Colonic mucosa (tissue), 4 donors: ENCODE measurements at regions not wholly inside any gene's neighbourhood (a gene's known extent, or its start where the extent isn't known, plus 50 kb on each side); places are given as distances from the start of the nearest gene placed in this dataset.

Experiments
- DNase-seq: peaks from one replicate; pipeline ENCODE4 v3.0.0-alpha.2; 2020
- H3K27ac ChIP-seq: fragments of 200-600 bp; one replicate; pipeline ENCODE4 v1.8.0; 2021
- H3K27me3 ChIP-seq: fragments of 200-600 bp; one replicate; pipeline ENCODE4 v1.8.0; 2021
- H3K36me3 ChIP-seq: fragments of 200-600 bp; one replicate; pipeline ENCODE4 v1.8.0; 2021
- H3K4me1 ChIP-seq: fragments of 200-600 bp; one replicate; pipeline ENCODE4 v1.8.0; 2021; ENCODE audit warnings: mild to moderate bottlenecking
- H3K4me3 ChIP-seq: fragments of 200-600 bp; one replicate; pipeline ENCODE4 v1.8.0; 2021
- H3K9ac ChIP-seq, 2 donors: one replicate each; pipeline ENCODE4 v1.7.0; 2013; ENCODE audit warnings: control low read depth in 2 of 2, low read depth in 2 of 2, low read length in 2 of 2
- H3K9me3 ChIP-seq: fragments of 200-600 bp; one replicate; pipeline ENCODE4 v1.8.0; 2021
- intact Hi-C: fragments of 100-400 bp; cut with DNase I; formaldehyde crosslinking; loops from one replicate; pipeline ENCODE4 v1.14.1; 2022
- TF ChIP-seq, protein P1 (sequence below): fragments of 200-600 bp; IDR thresholded peaks from one replicate; pipeline ENCODE4 v1.8.0; 2022; ENCODE audit warnings: antibody characterized with exemption, mild to moderate bottlenecking
- donor health status: healthy.
- donor health status: DM: no; HTN: no; CAD: no.
- donor health status: DM: no; HTN: no; CAD: no.

DNA sequence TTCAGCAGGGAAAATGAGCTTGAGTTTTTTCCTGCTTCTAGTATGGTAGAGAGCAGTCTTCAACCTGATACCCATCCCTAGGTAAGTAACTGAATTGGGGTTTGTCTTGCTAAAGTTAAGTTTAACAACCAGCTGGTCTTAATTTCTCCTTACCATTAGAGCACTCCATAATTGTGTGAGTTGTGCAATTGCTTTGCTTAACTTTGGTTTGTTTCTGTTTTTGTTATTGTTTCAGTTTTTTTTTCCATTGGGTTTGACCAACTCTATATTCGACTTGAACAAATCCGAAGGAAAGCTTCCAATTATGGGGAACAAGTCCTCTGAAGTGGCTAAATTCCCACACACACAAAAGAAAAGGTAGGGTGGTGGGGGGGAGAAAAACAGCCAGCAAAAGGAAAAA lies 641.1 kb downstream of the PLA2G4A start:
- intact Hi-C loops: no loop called here
- no peaks in the 10 kb centered on the region for H3K9me3 ChIP-seq
- TF ChIP-seq, protein P1, sequence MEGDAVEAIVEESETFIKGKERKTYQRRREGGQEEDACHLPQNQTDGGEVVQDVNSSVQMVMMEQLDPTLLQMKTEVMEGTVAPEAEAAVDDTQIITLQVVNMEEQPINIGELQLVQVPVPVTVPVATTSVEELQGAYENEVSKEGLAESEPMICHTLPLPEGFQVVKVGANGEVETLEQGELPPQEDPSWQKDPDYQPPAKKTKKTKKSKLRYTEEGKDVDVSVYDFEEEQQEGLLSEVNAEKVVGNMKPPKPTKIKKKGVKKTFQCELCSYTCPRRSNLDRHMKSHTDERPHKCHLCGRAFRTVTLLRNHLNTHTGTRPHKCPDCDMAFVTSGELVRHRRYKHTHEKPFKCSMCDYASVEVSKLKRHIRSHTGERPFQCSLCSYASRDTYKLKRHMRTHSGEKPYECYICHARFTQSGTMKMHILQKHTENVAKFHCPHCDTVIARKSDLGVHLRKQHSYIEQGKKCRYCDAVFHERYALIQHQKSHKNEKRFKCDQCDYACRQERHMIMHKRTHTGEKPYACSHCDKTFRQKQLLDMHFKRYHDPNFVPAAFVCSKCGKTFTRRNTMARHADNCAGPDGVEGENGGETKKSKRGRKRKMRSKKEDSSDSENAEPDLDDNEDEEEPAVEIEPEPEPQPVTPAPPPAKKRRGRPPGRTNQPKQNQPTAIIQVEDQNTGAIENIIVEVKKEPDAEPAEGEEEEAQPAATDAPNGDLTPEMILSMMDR: no peak
- no peaks in the 10 kb centered on the region for H3K4me1 ChIP-seq
- no peak overlapping the region for H3K4me3 ChIP-seq
- H3K9ac ChIP-seq: no peak overlapping the region
- DNase-seq: no peak
- H3K27ac ChIP-seq: no peak overlapping the region
- H3K36me3 ChIP-seq: no peaks in the 10 kb centered on the region
- no peaks in the 10 kb centered on the region for H3K27me3 ChIP-seq

DNA sequence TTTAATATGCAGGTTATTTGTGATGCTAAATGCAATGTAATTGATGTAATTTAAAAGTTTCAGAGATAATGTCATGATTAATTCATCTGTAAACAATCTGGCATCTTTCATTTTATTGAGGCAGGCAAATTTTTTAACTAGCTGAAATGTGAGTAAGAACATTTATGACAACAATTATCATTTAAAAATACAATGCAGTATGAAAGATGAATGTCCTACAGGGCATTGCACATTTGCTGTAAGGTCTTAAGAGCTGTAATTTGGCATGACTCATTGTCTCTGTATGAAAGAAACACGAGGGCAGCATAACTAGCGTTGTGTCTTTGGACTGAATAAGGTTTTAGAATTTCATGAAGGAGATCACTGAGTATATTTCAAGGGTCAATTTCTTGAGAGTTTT lies 642.8 kb downstream of the PLA2G4A start:
- H3K9ac ChIP-seq: no peak overlapping the region
- H3K27ac ChIP-seq: no peak overlapping the region
- no peaks in the 10 kb centered on the region for H3K27me3 ChIP-seq
- no peaks in the 10 kb centered on the region for H3K4me1 ChIP-seq
- H3K4me3 ChIP-seq: no peak overlapping the region
- no peak for DNase-seq
- no peaks in the 10 kb centered on the region for H3K36me3 ChIP-seq
- H3K9me3 ChIP-seq: no peaks in the 10 kb centered on the region
- intact Hi-C loops: no loop called here
- TF ChIP-seq, protein P1: no peak

DNA sequence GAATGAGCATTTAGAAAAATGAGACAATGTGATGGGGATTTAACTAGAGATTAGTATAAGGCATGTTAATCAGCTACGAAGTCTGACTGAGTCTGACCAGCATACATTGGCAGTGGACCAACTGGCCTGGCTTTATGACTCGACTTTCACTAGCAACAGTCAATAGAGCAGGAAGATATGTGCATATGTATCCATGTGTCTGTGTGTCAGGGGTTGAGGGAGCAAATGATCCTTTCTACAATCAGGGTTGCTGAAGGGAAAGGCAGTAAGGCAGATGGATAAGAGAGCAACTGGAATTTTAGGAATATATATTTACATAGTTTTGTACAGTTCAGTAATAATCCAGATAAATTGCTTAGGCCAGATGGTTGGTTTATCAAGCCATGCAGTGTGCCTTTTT lies 645.6 kb downstream of the PLA2G4A start:
- Histone ChIP-seq H3K36me3 (no peaks in the 10 kb centered on the region), H3K9ac (no peak overlapping the region), H3K4me1 (no peaks in the 10 kb centered on the region), H3K9me3 (no peaks in the 10 kb centered on the region), H3K27ac (no peak overlapping the region), H3K4me3 (no peak overlapping the region), H3K27me3 (no peaks in the 10 kb centered on the region)
- intact Hi-C loops: no loop called here
- DNase-seq: no peak
- TF ChIP-seq, protein P1: no peak

DNA sequence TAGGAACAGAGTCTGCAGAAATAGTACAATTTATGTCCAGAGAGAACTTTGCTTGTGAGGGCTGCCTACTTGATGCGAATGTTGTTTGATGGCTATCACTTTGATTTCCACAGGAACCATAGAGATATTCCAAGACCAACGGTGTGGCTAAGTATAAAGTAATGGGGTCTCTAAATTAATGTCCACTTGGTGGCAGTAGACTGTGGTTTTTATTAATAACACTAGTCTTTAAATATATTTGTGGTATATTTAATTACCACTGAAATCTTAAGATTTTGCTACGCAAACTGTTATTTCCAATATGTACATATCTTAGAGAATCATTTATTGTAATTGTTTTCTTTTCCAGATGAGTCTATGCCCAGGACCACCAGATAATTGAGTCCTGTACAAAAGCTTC lies 647.9 kb downstream of the PLA2G4A start:
- Histone ChIP-seq H3K9ac (no peak overlapping the region), H3K27me3 (no peaks in the 10 kb centered on the region), H3K36me3 (no peaks in the 10 kb centered on the region), H3K4me1 (no peaks in the 10 kb centered on the region), H3K27ac (no peak overlapping the region), H3K9me3 (no peaks in the 10 kb centered on the region), H3K4me3 (no peak overlapping the region)
- no peak for DNase-seq
- intact Hi-C loops: no loop called here
- TF ChIP-seq, protein P1: no peak

DNA sequence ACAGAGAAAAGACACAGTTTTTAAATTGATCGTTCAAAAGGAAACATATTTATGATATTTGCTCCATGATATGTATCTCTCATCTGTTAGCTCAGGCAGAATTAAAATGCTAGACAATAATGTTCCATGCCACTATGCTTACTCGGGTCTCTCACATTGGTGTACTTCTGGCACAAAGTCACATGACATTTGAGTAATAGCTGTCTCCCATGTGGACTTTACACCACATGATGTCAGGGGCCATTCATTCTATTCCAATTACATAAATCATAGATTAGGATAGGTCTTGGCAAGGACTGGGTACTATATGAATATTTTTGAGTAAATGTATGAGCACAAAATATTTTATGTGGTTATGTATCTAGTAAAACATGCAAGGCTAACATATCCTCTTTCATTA lies 648.4 kb downstream of the PLA2G4A start:
- no peak for DNase-seq
- Histone ChIP-seq H3K4me3 (no peak overlapping the region), H3K36me3 (no peaks in the 10 kb centered on the region), H3K4me1 (no peaks in the 10 kb centered on the region), H3K9ac (no peak overlapping the region), H3K27me3 (no peaks in the 10 kb centered on the region), H3K9me3 (no peaks in the 10 kb centered on the region), H3K27ac (no peak overlapping the region)
- TF ChIP-seq, protein P1: no peak
- intact Hi-C loops: no loop called here

DNA sequence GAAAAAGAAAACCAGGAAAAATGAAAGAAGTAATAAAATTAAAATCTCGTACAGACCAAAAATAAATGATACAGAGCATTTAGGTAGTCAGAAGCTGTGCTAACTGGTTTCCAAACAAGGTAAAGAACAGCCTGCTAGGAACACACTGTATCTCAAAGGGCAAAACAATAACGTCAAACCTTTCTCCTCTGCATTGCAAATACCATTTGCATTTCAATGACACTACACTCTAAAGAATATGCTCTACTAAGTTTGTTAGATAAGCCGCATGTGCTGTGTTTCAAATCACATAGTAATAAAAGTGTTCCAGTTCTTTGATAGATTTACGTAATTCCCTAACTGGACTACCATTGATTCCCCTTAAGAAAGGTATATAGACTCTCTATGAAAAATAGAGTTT lies 648.8 kb downstream of the PLA2G4A start:
- TF ChIP-seq, protein P1: no peak

More for the DNA sequence above, 648.8 kb downstream of the PLA2G4A start:
- H3K9me3 ChIP-seq: no peaks in the 10 kb centered on the region
- H3K27me3 ChIP-seq: no peaks in the 10 kb centered on the region
- H3K4me3 ChIP-seq: no peak overlapping the region
- H3K27ac ChIP-seq: no peak overlapping the region
- no peak overlapping the region for H3K9ac ChIP-seq
- DNase-seq: no peak
- intact Hi-C loops: no loop called here
- H3K36me3 ChIP-seq: no peaks in the 10 kb centered on the region
- no peaks in the 10 kb centered on the region for H3K4me1 ChIP-seq
